WTC11 (cell line): ENCODE measurements at regions not wholly inside any gene's neighbourhood (a gene's known extent, or its start where the extent isn't known, plus 50 kb on each side); places are given as distances from the start of the nearest gene placed in this dataset.

ENCODE experiments used
- SMAD3 ChIP-seq: sonication (generic); formaldehyde crosslinking; IDR thresholded peaks from 2 replicates; pipeline ENCODE4 v1.8.0; 2022; ENCODE audit warnings: missing genetic modification reagents, mild to moderate bottlenecking, borderline replicate concordance
- ZNF263 ChIP-seq: sonication (generic); formaldehyde crosslinking; IDR thresholded peaks from 2 replicates; pipeline ENCODE4 v1.8.1; 2022; ENCODE audit warnings: low read depth, mild to moderate bottlenecking, moderate library complexity, missing genetic modification reagents
- TF ChIP-seq, protein P1 (sequence below): fragments of 200-600 bp; IDR thresholded peaks from 2 replicates; pipeline ENCODE4 v1.8.0; 2022; ENCODE audit warnings: antibody characterized with exemption
- TF ChIP-seq, protein P2 (sequence below): sonication (generic); formaldehyde crosslinking; IDR thresholded peaks from 2 replicates; pipeline ENCODE4 v1.8.1; 2023; ENCODE audit warnings: mild to moderate bottlenecking, missing genetic modification reagents, moderate library complexity
- TF ChIP-seq, protein P3 (sequence below): sonication (generic); formaldehyde crosslinking; IDR thresholded peaks from 2 replicates; pipeline ENCODE4 v1.8.1; 2023; ENCODE audit warnings: mild to moderate bottlenecking, moderate library complexity, missing genetic modification reagents

DNA sequence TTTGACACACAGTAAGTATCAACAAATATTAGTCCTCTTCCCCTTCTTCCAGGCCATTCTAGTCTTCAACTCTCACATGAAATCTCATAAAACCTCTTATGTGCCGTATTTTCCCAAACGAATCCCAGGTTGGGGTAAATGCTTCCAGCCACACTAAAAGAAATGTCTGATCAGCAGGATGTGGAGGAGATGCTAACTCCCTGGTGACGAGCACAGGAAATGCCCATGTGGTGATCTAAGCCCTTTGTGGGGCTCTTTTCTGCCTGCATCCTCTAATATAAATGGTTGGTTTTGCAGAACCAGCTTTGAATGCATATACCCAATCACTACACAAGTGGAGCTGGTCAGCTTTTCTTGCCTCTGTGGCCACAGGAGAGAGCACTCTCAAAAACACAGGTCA, 498.2 kb upstream of the ERCC4 start:
- TF ChIP-seq, protein P1, sequence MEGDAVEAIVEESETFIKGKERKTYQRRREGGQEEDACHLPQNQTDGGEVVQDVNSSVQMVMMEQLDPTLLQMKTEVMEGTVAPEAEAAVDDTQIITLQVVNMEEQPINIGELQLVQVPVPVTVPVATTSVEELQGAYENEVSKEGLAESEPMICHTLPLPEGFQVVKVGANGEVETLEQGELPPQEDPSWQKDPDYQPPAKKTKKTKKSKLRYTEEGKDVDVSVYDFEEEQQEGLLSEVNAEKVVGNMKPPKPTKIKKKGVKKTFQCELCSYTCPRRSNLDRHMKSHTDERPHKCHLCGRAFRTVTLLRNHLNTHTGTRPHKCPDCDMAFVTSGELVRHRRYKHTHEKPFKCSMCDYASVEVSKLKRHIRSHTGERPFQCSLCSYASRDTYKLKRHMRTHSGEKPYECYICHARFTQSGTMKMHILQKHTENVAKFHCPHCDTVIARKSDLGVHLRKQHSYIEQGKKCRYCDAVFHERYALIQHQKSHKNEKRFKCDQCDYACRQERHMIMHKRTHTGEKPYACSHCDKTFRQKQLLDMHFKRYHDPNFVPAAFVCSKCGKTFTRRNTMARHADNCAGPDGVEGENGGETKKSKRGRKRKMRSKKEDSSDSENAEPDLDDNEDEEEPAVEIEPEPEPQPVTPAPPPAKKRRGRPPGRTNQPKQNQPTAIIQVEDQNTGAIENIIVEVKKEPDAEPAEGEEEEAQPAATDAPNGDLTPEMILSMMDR: no peak
- TF ChIP-seq, protein P2, sequence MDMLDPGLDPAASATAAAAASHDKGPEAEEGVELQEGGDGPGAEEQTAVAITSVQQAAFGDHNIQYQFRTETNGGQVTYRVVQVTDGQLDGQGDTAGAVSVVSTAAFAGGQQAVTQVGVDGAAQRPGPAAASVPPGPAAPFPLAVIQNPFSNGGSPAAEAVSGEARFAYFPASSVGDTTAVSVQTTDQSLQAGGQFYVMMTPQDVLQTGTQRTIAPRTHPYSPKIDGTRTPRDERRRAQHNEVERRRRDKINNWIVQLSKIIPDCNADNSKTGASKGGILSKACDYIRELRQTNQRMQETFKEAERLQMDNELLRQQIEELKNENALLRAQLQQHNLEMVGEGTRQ (CRISPR knock-in tag): no peak
- TF ChIP-seq ZNF263: no peak
- no peak for TF ChIP-seq SMAD3 (CRISPR knock-in tag)
- TF ChIP-seq, protein P3, sequence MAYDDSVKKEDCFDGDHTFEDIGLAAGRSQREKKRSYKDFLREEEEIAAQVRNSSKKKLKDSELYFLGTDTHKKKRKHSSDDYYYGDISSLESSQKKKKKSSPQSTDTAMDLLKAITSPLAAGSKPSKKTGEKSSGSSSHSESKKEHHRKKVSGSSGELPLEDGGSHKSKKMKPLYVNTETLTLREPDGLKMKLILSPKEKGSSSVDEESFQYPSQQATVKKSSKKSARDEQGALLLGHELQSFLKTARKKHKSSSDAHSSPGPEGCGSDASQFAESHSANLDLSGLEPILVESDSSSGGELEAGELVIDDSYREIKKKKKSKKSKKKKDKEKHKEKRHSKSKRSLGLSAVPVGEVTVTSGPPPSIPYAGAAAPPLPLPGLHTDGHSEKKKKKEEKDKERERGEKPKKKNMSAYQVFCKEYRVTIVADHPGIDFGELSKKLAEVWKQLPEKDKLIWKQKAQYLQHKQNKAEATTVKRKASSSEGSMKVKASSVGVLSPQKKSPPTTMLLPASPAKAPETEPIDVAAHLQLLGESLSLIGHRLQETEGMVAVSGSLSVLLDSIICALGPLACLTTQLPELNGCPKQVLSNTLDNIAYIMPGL (CRISPR knock-in tag): no peak
